ENCODE measurements at regions not wholly inside any gene's neighbourhood (a gene's known extent, or its start where the extent isn't known, plus 50 kb on each side); places are given as distances from the start of the nearest gene placed in this dataset.

GRCh38 chr11:79890272-79890671 lies 449.4 kb upstream of the TENM4 start:
- TF ChIP-seq, protein P1, sequence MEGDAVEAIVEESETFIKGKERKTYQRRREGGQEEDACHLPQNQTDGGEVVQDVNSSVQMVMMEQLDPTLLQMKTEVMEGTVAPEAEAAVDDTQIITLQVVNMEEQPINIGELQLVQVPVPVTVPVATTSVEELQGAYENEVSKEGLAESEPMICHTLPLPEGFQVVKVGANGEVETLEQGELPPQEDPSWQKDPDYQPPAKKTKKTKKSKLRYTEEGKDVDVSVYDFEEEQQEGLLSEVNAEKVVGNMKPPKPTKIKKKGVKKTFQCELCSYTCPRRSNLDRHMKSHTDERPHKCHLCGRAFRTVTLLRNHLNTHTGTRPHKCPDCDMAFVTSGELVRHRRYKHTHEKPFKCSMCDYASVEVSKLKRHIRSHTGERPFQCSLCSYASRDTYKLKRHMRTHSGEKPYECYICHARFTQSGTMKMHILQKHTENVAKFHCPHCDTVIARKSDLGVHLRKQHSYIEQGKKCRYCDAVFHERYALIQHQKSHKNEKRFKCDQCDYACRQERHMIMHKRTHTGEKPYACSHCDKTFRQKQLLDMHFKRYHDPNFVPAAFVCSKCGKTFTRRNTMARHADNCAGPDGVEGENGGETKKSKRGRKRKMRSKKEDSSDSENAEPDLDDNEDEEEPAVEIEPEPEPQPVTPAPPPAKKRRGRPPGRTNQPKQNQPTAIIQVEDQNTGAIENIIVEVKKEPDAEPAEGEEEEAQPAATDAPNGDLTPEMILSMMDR (IDR thresholded peaks at IDR 0.05; ENCODE audit: low read depth, low read length): no peak
- no peak for DNase-seq (ENCODE audit: extremely low read depth, low read depth)

- DNase-seq (ENCODE audit: extremely low read depth, low read depth): no peak
- TF ChIP-seq, protein P1 (IDR thresholded peaks at IDR 0.05; ENCODE audit: low read depth, low read length): no peak
Measured at GRCh38 chr11:79864882-79865281, 424.1 kb upstream of the TENM4 start.

- TF ChIP-seq, protein P1 (IDR thresholded peaks at IDR 0.05; ENCODE audit: low read depth, low read length): no peak
- no peak for DNase-seq (ENCODE audit: extremely low read depth, low read depth)
Measured at GRCh38 chr11:79860336-79860735, 419.5 kb upstream of the TENM4 start.

- DNase-seq (ENCODE audit: extremely low read depth, low read depth): no peak
- TF ChIP-seq, protein P1 (IDR thresholded peaks at IDR 0.05; ENCODE audit: low read depth, low read length): no peak
Measured at GRCh38 chr11:79857377-79858214, 416.8 kb upstream of the TENM4 start.

DNA sequence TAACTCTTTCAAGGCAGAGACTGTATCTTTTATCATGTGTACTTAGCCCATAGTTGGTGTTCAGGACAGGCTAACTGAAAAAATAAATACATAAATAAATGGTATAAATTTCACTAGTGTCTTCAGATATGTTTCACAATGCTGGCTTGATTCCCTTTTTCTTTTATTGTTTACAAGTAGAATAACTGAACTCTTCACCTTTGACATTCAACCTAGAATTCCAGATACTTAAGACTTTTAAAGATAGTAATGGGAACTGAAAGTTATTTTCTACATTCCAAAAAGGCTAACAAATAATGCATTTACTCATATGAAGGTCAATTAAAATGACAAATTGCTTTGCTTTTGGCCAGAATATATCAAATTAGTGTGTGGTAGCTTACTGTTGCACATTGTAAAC lies 411.3 kb upstream of the TENM4 start:
- TF ChIP-seq, protein P1 (IDR thresholded peaks at IDR 0.05; ENCODE audit: low read depth, low read length): no peak
- DNase-seq (ENCODE audit: extremely low read depth, low read depth): no peak

- TF ChIP-seq, protein P1 (IDR thresholded peaks at IDR 0.05; ENCODE audit: low read depth, low read length): no peak
- no peak for DNase-seq (ENCODE audit: extremely low read depth, low read depth)
Measured at GRCh38 chr11:79845002-79845709, 404.3 kb upstream of the TENM4 start.

DNA sequence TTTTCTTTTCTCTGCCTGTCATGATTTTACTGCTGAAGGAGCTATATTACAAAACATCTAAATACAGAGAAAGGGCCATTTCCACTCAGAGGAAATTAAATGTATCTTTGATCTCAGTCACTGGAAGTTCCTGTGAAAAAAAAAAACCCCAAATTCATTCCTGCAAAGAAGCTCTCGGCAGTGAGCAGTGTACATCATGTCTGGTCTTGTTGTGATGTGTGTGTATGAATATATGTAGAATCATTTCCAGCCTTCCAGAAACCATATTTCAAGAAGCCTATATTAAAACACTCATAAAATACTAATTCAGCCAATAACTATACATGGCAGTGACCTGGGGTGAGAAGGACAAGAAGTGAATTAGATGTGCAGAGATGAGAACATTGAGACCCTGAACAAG lies 393.2 kb upstream of the TENM4 start:
- TF ChIP-seq, protein P1 (IDR thresholded peaks at IDR 0.05; ENCODE audit: low read depth, low read length): no peak
- DNase-seq (ENCODE audit: extremely low read depth, low read depth): no peak

Data from AG09319 (cell line).